ENCODE measurements at regions not wholly inside any gene's neighbourhood (a gene's known extent, or its start where the extent isn't known, plus 50 kb on each side); places are given as distances from the start of the nearest gene placed in this dataset.

DNA sequence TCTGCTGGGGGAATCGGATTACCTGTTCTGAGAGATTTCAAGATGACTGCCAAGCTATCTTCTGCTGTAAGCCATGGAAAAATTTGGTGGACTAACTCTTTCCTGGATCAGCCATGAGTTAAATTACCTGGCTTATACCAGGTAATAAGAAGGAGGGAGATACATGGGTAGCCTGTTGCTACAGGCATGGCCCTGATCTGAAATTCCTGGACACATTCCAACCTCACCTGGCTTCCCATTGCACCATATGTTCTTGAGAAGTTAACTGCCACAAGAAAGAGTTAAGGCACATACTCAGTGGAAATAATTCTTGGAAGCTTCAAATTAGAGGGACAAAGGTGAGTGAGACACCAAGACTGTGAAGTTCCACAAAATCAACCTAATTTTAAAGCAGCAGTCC lies 371.3 kb downstream of the ACTL7B start:
- Histone ChIP-seq H3K27ac (no peak overlapping the region), H3K27me3 (ENCODE audit: low read depth) (no peaks in the 10 kb centered on the region), H3K36me3 (no peaks in the 10 kb centered on the region), H3K9me3 (no peaks in the 10 kb centered on the region), H3K4me3 (no peak overlapping the region), H3K4me1 (no peaks in the 10 kb centered on the region)
- TF ChIP-seq, protein P1, sequence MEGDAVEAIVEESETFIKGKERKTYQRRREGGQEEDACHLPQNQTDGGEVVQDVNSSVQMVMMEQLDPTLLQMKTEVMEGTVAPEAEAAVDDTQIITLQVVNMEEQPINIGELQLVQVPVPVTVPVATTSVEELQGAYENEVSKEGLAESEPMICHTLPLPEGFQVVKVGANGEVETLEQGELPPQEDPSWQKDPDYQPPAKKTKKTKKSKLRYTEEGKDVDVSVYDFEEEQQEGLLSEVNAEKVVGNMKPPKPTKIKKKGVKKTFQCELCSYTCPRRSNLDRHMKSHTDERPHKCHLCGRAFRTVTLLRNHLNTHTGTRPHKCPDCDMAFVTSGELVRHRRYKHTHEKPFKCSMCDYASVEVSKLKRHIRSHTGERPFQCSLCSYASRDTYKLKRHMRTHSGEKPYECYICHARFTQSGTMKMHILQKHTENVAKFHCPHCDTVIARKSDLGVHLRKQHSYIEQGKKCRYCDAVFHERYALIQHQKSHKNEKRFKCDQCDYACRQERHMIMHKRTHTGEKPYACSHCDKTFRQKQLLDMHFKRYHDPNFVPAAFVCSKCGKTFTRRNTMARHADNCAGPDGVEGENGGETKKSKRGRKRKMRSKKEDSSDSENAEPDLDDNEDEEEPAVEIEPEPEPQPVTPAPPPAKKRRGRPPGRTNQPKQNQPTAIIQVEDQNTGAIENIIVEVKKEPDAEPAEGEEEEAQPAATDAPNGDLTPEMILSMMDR (IDR thresholded peaks at IDR 0.05): no peak
- intact Hi-C loops (cut with DNase I): no loop called here
- DNase-seq (no peak), ATAC-seq (no peak)

DNA sequence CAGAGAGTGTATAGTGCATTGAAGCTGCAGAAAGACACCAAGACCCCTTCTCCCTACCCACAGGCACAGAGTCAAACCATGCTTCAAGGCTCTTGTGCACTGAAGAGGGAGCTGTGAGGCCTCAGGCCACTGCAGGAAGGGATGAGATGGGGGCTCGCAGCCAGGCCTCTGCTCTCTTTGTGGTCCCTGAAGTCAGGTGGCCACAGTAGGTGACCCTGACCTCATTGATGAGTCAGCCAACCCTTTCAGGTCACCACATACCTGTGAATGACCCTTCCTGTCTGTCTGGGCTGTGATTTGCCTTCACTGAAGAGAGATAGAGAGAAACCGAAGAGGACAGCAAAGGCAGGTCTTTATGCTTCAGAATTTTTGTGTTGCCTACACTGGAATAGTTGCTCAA lies 372.1 kb downstream of the ACTL7B start:
- Histone ChIP-seq H3K27me3 (ENCODE audit: low read depth) (no peaks in the 10 kb centered on the region), H3K27ac (no peak overlapping the region), H3K36me3 (no peaks in the 10 kb centered on the region), H3K4me1 (no peaks in the 10 kb centered on the region), H3K4me3 (no peak overlapping the region), H3K9me3 (no peaks in the 10 kb centered on the region)
- intact Hi-C loops (cut with DNase I): no loop called here
- TF ChIP-seq, protein P1 (IDR thresholded peaks at IDR 0.05): no peak
- no peak for ATAC-seq
- no peak for DNase-seq

DNA sequence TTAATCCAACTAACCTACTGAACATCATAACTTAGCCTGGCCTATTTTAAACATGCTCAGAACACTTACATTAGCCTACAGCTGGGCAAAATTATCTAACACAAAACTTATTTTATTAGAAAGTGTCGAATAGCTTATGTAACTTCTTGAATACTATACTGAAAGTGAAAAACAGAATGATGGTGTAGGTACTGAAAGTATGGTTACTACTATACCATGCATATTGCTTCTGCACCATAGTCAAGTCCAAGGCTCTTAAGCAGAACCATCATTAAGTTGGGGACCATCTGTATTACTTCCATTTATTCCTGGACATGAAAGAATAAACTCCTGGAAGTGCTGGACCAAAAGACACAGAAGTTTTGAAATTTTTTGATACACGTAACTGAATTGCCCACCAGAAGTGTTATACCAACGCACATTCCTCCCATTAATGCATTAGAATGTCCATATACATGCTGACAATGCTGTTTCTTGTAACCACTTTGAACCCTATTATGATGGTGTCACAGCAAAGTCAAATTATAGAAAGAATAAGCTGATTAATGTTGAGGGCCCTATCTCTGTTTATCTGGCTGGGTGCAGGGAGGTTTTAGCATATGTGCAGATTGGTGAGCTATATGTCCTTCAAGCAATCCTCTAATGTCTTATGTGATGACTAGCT lies 375.7 kb downstream of the ACTL7B start:
- DNase-seq (no peak), ATAC-seq (no peak)
- no peaks in the 10 kb centered on the region for H3K4me1 ChIP-seq
- H3K27me3 ChIP-seq (ENCODE audit: low read depth): no peaks in the 10 kb centered on the region
- H3K9me3 ChIP-seq: no peaks in the 10 kb centered on the region
- intact Hi-C loops (cut with DNase I): no loop called here
- TF ChIP-seq, protein P1 (IDR thresholded peaks at IDR 0.05): no peak
- H3K27ac ChIP-seq: no peak overlapping the region
- H3K4me3 ChIP-seq: no peak overlapping the region
- no peaks in the 10 kb centered on the region for H3K36me3 ChIP-seq

DNA sequence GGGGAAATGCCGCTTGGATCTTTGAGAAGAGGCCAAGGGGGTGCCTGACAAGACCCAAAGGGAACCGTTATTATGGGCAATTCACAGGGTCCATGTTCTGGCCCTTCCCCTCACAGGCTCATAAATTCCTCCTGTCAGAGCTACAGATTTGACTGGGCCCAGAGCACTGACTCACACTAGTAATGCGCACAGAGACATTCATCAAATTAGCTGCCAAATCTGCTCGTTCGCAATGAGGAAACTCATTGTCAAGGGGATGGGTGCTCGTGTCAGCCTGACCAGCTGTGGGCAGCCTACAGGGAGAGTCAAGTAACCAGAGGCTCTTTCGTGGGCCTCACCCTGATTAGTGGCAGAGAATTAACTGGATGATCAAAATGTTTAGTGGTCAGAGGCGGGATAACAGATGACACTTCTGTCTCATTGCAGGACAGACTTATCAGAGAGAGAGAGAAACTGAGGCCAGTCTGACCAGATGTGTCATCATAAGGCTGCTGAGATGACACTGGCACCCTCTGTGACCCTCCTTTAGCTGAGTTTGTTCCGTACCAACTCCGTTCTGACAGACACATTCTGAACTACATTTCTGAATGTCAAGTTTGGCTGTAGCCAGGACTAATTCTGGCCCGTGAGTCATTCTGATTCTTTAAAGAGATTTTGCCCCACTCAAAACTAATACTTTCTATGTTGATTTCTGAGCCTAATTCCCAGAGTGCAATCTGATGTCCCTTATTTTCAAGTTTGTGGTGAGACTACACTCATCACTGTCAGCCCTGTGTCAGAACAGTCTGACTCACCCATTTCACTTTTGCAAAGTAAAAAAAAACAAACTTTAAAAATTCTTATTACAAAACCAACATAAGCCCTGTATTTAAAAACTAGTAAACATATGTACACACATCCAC lies 377.1 kb downstream of the ACTL7B start:
- Histone ChIP-seq H3K36me3 (no peaks in the 10 kb centered on the region), H3K27ac (no peak overlapping the region), H3K9me3 (no peaks in the 10 kb centered on the region), H3K27me3 (ENCODE audit: low read depth) (no peaks in the 10 kb centered on the region), H3K4me1 (no peaks in the 10 kb centered on the region), H3K4me3 (no peak overlapping the region)
- DNase-seq (no peak), ATAC-seq (peak; percentile 16 to 38)
- TF ChIP-seq, protein P1 (IDR thresholded peaks at IDR 0.05): no peak
- intact Hi-C loops (cut with DNase I): no loop called here

DNA sequence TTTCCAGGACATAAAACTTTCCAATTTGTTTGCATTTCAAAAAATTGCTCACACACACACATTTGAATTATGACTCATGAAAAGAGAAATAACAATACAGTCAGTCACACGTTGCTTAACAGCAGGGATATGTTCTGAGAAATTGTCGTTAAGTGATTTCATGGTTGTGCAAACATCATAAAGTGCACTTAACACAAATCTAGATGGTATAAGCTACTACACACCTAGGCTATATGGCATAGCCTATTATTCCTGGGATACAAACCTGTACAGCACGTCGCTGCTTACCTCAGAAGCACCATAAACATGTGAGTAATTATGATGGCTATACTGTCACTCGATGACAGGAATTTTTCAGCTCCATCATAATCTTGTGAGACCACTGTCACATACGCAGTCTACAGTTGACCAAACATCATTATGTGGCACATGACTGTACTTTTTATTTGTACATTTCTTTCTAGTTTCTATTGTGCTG lies 378.2 kb downstream of the ACTL7B start:
- H3K27me3 ChIP-seq (ENCODE audit: low read depth): no peaks in the 10 kb centered on the region
- H3K4me1 ChIP-seq: no peaks in the 10 kb centered on the region
- no peak overlapping the region for H3K27ac ChIP-seq
- no peaks in the 10 kb centered on the region for H3K9me3 ChIP-seq
- TF ChIP-seq, protein P1 (IDR thresholded peaks at IDR 0.05): no peak
- H3K36me3 ChIP-seq: no peaks in the 10 kb centered on the region
- H3K4me3 ChIP-seq: no peak overlapping the region
- peak in 1 of 2 donors; percentile 42 for ATAC-seq
- intact Hi-C loops (cut with DNase I): no loop called here
- DNase-seq: no peak

Measured in lower lobe of right lung (tissue), 2 donors.